ENCODE measurements at regions not wholly inside any gene's neighbourhood (a gene's known extent, or its start where the extent isn't known, plus 50 kb on each side); places are given as distances from the start of the nearest gene placed in this dataset.

GRCh38 chr6:56372406-56372995, 125.1 kb upstream of the COL21A1 start:
- TF ChIP-seq, protein P1, sequence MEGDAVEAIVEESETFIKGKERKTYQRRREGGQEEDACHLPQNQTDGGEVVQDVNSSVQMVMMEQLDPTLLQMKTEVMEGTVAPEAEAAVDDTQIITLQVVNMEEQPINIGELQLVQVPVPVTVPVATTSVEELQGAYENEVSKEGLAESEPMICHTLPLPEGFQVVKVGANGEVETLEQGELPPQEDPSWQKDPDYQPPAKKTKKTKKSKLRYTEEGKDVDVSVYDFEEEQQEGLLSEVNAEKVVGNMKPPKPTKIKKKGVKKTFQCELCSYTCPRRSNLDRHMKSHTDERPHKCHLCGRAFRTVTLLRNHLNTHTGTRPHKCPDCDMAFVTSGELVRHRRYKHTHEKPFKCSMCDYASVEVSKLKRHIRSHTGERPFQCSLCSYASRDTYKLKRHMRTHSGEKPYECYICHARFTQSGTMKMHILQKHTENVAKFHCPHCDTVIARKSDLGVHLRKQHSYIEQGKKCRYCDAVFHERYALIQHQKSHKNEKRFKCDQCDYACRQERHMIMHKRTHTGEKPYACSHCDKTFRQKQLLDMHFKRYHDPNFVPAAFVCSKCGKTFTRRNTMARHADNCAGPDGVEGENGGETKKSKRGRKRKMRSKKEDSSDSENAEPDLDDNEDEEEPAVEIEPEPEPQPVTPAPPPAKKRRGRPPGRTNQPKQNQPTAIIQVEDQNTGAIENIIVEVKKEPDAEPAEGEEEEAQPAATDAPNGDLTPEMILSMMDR (IDR thresholded peaks at IDR 0.05) = no peak
- TF ChIP-seq EP300 (IDR thresholded peaks at IDR 0.05) = no peak
- TF ChIP-seq POLR2A (IDR thresholded peaks at IDR 0.05) = no peak
